H1 (cell line): ENCODE measurements at regions not wholly inside any gene's neighbourhood (a gene's known extent, or its start where the extent isn't known, plus 50 kb on each side); places are given as distances from the start of the nearest gene placed in this dataset.

Experiments
- KDM1A ChIP-seq: fragments of 200-600, 300-600 bp; sonication (generic); IDR thresholded peaks from 2 replicates; pipeline ENCODE4 v1.7.1; 2016; ENCODE audit warnings: mild to moderate bottlenecking, low read length, borderline replicate concordance
- SIN3A ChIP-seq, 2 experiments: IDR thresholded peaks in 1 of 2; conservative IDR thresholded peaks in 1 of 2; 2 replicates each; pipeline ENCODE4 v1.6.1; 2011 to 2012; ENCODE audit warnings: low read length in 2 of 2, improper control_type of control experiment in 1 of 2, low read depth in 1 of 2, mild to moderate bottlenecking in 1 of 2
- SIRT6 ChIP-seq: IDR thresholded peaks from one replicate; pipeline ENCODE4 v1.7.1; 2012; ENCODE audit warnings: low read length, inconsistent platforms
- TF ChIP-seq, protein P1 (sequence below), 3 experiments: IDR thresholded peaks; 1 replicate in 2 of 3; 2 replicates in 1 of 3; pipeline versions ENCODE4 v1.5.1 to v1.6.1; 2011; ENCODE audit warnings: low read length in 3 of 3, mild to moderate bottlenecking in 3 of 3, inconsistent platforms in 2 of 3, low read depth in 1 of 3, moderate library complexity in 1 of 3; ENCODE audit not compliant: insufficient read depth in 1 of 3; ENCODE audit errors: control extremely low read depth in 1 of 3

- TF ChIP-seq, protein P1, sequence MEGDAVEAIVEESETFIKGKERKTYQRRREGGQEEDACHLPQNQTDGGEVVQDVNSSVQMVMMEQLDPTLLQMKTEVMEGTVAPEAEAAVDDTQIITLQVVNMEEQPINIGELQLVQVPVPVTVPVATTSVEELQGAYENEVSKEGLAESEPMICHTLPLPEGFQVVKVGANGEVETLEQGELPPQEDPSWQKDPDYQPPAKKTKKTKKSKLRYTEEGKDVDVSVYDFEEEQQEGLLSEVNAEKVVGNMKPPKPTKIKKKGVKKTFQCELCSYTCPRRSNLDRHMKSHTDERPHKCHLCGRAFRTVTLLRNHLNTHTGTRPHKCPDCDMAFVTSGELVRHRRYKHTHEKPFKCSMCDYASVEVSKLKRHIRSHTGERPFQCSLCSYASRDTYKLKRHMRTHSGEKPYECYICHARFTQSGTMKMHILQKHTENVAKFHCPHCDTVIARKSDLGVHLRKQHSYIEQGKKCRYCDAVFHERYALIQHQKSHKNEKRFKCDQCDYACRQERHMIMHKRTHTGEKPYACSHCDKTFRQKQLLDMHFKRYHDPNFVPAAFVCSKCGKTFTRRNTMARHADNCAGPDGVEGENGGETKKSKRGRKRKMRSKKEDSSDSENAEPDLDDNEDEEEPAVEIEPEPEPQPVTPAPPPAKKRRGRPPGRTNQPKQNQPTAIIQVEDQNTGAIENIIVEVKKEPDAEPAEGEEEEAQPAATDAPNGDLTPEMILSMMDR (IDR thresholded peaks at IDR 0.05; ENCODE audit: control extremely low read depth in 1 of 3, insufficient read depth in 1 of 3, low read depth in 1 of 3, low read length in 3 of 3), result no peak
- no peak for TF ChIP-seq KDM1A
- no peak for TF ChIP-seq SIRT6
- TF ChIP-seq SIN3A (conservative IDR thresholded peaks at IDR 0.05 in 1 of 2, IDR thresholded peaks at IDR 0.05 in 1 of 2; ENCODE audit: low read depth in 1 of 2, low read length in 2 of 2), result no peak
Observed at GRCh38 chr11:109785198-109785597, 308.0 kb upstream of the ZC3H12C start (continued).
